ENCODE measurements at regions not wholly inside any gene's neighbourhood (a gene's known extent, or its start where the extent isn't known, plus 50 kb on each side); places are given as distances from the start of the nearest gene placed in this dataset.

DNA sequence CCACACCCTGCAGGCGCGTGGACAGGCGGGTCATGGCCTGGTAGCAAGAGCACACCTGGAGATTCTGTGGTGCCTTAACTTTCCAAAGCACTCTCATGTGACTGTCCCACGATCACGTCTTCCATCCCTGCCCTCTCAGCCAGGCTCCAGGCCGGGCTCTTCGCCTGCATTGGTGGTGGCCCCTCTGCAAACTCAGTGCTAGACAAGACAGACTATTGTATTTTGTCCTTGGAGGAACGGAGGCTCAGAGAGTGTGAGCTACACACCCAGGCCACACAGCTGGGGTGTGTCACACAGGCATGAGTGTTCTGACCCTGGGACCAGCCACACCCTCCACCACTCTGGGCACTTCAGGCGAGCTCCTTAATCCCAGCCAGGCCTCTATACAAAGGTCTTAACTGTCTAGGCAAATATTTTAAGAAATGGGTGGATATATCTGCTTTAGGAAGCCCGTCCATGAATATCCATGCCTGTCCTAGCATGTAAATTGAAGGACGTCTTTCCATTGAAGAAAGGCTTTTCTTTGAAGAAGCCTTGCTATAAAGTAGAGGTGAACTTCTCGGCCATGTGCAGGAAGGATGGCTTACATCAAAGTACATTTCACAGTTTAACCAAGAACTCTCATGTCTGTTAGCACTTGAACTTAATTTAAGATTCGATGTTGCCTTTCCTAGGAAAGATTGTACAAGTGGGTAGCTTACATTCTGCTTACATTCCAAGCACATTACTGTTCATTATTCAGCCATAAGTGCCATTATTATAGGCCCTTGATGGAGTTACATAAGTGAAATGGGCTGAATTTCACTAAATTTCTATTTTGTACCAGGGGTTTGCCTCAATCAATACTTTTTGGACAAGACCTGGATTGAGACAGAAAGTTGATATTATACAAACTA, 263.9 kb downstream of the DLL1 start:
- no peak for DNase-seq (ENCODE audit: low spot score)
- in situ Hi-C loops (cut with MboI; ENCODE audit: low pct_unique_long_range_greater_than_20kb, low sequenced_read_pairs, unreplicated experiment), result no loop called here

DNA sequence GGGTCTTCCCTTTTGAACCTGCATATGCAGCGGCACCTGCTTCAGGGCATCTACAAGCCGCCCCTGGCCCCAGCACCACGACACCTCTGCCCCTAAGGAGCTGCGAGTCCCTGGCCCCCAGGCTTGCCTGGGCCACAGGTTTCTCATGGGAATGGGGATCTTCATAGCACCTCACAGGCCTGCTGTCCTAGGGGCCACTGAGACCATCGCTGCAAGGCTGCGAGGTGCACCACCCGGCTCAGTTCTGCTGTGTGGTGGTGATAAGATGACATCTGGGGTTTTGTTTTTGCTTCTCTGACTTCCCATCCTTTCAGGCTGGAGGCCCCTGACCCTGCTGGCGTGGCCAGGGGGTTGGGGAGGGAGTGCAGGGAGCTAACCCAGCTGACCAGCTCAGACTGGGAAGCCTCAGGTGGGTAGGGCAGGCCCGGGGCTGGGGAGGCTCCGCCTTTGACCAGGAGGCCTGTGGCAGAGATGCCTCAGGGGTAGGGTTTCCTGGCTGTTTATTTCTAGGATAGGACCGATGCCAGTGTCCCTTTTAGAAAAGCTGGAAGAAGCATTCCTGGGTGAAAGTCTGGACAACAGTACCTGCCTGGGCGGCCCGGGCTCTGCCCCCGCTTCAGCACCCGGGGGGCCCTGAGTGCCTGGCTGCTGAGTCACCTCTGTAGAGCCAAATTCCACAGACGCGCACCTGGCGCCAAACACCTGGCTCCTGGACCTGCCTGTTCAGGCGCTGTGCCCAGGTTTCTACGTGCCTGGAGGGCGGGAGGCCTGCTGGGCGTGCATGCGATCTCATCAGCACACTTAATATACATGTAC, 264.7 kb downstream of the DLL1 start:
- in situ Hi-C loops (cut with MboI; ENCODE audit: low pct_unique_long_range_greater_than_20kb, low sequenced_read_pairs, unreplicated experiment), result no loop called here
- no peak for DNase-seq (ENCODE audit: low spot score)
- TF ChIP-seq, protein P1, sequence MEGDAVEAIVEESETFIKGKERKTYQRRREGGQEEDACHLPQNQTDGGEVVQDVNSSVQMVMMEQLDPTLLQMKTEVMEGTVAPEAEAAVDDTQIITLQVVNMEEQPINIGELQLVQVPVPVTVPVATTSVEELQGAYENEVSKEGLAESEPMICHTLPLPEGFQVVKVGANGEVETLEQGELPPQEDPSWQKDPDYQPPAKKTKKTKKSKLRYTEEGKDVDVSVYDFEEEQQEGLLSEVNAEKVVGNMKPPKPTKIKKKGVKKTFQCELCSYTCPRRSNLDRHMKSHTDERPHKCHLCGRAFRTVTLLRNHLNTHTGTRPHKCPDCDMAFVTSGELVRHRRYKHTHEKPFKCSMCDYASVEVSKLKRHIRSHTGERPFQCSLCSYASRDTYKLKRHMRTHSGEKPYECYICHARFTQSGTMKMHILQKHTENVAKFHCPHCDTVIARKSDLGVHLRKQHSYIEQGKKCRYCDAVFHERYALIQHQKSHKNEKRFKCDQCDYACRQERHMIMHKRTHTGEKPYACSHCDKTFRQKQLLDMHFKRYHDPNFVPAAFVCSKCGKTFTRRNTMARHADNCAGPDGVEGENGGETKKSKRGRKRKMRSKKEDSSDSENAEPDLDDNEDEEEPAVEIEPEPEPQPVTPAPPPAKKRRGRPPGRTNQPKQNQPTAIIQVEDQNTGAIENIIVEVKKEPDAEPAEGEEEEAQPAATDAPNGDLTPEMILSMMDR (IDR thresholded peaks at IDR 0.05; ENCODE audit: extremely low read depth, insufficient read depth, missing control alignments), result no peak

More for the DNA sequence above, 263.9 kb downstream of the DLL1 start:
- TF ChIP-seq, protein P1 (IDR thresholded peaks at IDR 0.05; ENCODE audit: extremely low read depth, insufficient read depth, missing control alignments), result no peak

DNA sequence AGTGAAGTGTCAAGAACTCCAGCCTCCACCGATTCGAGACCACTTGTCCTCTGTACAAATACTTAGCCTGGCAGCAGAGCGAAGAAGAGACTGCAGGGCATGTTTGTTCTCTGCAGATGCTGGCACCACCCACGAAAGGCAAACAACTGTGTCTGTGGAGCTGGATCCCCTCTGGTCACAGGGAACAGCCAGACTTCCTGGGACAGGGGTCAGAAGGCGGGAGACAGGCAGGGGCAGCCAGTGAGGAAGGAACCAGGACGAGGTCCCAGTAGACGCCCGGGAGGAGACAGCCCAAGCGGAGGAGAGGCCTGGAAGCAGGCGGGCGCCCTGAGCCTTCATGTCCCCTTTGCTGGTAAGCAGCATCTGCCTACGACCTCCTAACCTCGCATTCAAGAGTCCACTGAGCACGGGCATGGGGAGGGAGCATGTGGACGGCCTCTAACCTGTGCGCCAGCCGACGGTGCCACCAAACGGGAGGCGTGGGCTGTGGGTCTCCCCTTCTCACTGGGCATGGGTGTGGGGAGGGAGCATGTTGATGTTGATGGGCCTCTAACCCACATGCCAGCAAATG, 265.5 kb downstream of the DLL1 start:
- DNase-seq (ENCODE audit: low spot score), result no peak
- TF ChIP-seq, protein P1 (IDR thresholded peaks at IDR 0.05; ENCODE audit: extremely low read depth, insufficient read depth, missing control alignments), result no peak
- in situ Hi-C loops (cut with MboI; ENCODE audit: low pct_unique_long_range_greater_than_20kb, low sequenced_read_pairs, unreplicated experiment), result no loop called here

DNA sequence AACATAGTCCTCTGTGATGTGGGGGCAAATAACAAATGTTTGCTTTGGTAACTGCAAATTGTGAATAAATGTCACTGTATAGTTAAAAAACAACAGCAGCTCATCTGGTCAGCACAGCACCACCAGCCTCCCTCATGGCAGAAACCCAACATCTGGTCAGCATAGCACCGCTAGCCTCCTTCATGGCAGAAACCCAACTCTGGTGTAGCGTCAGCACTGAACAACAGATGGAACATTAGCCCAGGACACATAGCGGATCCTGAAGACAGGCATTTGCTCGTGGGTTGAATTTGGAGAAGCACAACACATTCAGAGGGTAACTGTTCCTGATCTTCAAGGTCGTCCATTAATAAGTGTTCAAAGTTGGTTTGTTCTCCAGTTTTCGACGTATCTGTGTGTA, 265.9 kb downstream of the DLL1 start:
- TF ChIP-seq, protein P1 (IDR thresholded peaks at IDR 0.05; ENCODE audit: extremely low read depth, insufficient read depth, missing control alignments), result no peak
- no peak for DNase-seq (ENCODE audit: low spot score)
- in situ Hi-C loops (cut with MboI; ENCODE audit: low pct_unique_long_range_greater_than_20kb, low sequenced_read_pairs, unreplicated experiment), result no loop called here

DNA sequence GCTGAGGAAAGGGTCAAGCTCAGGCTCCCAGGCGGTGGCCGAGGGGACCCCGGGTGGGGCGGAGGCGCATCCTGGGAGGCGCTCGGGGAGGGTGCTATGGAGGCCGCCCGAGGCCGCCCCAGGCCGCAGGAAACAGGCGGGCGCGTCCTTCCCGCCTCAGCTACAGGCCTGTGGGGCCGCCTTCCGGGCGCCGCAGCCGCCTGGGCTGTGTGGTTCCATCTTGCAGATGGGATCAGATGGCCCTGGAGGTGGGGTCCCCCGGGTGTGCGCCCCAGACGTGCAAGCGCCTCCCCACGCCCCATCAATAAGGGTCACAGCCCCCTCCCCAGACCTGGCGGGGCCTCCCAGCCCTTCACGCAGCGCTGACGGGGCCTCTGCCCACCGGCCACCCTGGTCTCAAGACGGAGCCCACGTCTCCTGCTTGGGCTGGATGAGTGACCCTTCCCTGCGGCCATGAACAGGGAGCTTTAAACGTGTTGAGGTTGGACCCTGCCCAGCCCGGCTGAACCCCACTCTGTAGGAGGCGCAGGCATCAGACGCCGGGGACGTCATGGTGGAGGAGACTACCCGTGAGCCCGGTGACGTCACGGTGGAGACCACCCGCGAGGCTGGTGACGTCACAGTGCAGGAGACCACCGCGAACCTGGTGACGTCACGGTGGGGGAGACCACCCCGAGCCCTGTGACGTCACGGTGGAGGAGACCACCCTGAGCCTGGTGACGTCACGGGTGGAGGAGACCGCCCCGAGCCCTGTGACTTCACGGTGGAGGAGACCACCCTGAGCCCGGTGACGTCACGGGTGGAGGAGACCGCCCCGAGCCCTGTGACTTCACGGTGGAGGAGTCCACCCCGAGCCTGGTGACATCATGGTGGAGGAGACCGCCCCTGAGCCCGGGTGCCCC, 267.0 kb downstream of the DLL1 start:
- in situ Hi-C loops (cut with MboI; ENCODE audit: low pct_unique_long_range_greater_than_20kb, low sequenced_read_pairs, unreplicated experiment), result no loop called here
- no peak for DNase-seq (ENCODE audit: low spot score)

More for the DNA sequence above, 267.0 kb downstream of the DLL1 start:
- TF ChIP-seq, protein P1 (IDR thresholded peaks at IDR 0.05; ENCODE audit: extremely low read depth, insufficient read depth, missing control alignments), result no peak

Measured in GM13977 (cell line).